K562 (cell line): ENCODE measurements at regions not wholly inside any gene's neighbourhood (a gene's known extent, or its start where the extent isn't known, plus 50 kb on each side); places are given as distances from the start of the nearest gene placed in this dataset.

Experiments used
- CHD1 ChIP-seq: fragments of 200-600 bp; sonication (generic); IDR thresholded peaks from one replicate; pipeline ENCODE4 v1.6.1; 2012; ENCODE audit warnings: mild to moderate bottlenecking, moderate library complexity, low read length, inconsistent platforms
- DACH1 ChIP-seq: fragments of 450-650 bp; IDR thresholded peaks from 2 replicates; pipeline ENCODE4 v1.6.1; 2018; ENCODE audit not compliant: partially characterized antibody
- E2F1 ChIP-seq: sonication (generic); formaldehyde crosslinking; IDR thresholded peaks from 2 replicates; pipeline ENCODE4 v1.8.1; 2023; ENCODE audit warnings: mild to moderate bottlenecking, missing genetic modification reagents, moderate library complexity
- ELF1 ChIP-seq: fragments of 200-800 bp; sonication (Bioruptor generic); IDR thresholded peaks from 2 replicates; pipeline ENCODE4 v1.6.1; 2016; ENCODE audit warnings: missing genetic modification characterization, missing compliant biosample characterization
- ELF4 ChIP-seq: fragments of 450-650 bp; formaldehyde crosslinking; IDR thresholded peaks from 2 replicates; pipeline ENCODE4 v1.4.0; 2022; ENCODE audit warnings: missing genetic modification characterization
- FOXJ3 ChIP-seq: sonication (generic); formaldehyde crosslinking; IDR thresholded peaks from 2 replicates; pipeline ENCODE4 v1.4.0; 2020; ENCODE audit warnings: mild to moderate bottlenecking, missing genetic modification reagents
- GTF3C2 ChIP-seq: IDR thresholded peaks from 3 replicates; pipeline ENCODE4 v1.6.1; 2011; ENCODE audit warnings: borderline replicate concordance, mild to moderate bottlenecking, moderate library complexity; ENCODE audit not compliant: insufficient read length; ENCODE audit errors: extremely low read depth
- LCOR ChIP-seq: sonication (generic); formaldehyde crosslinking; IDR thresholded peaks from 2 replicates; pipeline ENCODE4 v1.8.0; 2022; ENCODE audit warnings: mild to moderate bottlenecking, missing genetic modification reagents
- MECOM ChIP-seq: fragments of 250-450 bp; sonication (Bioruptor Pico); IDR thresholded peaks from 2 replicates; pipeline ENCODE4 v1.8.0; 2022; ENCODE audit warnings: inconsistent platforms
- MED1 ChIP-seq: sonication (generic); formaldehyde crosslinking; IDR thresholded peaks from 2 replicates; pipeline ENCODE4 v1.8.1; 2023; ENCODE audit warnings: missing genetic modification reagents, borderline replicate concordance
- TARDBP ChIP-seq: fragments of 450-650 bp; IDR thresholded peaks from 2 replicates; pipeline ENCODE4 v1.6.1; 2016
- ZBTB40 ChIP-seq, 2 experiments: fragments of 450-650 bp in 1 of 2; sonication (generic) in 1 of 2; formaldehyde crosslinking in 1 of 2; IDR thresholded peaks; 2 replicates each; pipeline versions ENCODE4 v1.7.1 to v1.9.0; 2016 to 2022; ENCODE audit warnings: inconsistent platforms in 1 of 2, mild to moderate bottlenecking in 1 of 2, missing genetic modification reagents in 1 of 2
- ZKSCAN8 ChIP-seq: fragments of 200-800 bp; sonication (Bioruptor generic); IDR thresholded peaks from 2 replicates; pipeline ENCODE4 v1.6.1; 2016; ENCODE audit warnings: missing genetic modification characterization, missing compliant biosample characterization
- ZNF280B ChIP-seq: fragments of 250-450 bp; sonication (Bioruptor Pico); IDR thresholded peaks from 2 replicates; pipeline ENCODE4 v1.5.1; 2021; ENCODE audit warnings: mild to moderate bottlenecking

GRCh38 chr12:116336542-116337065 lies 59.1 kb upstream of the MED13L start (continued):
- TF ChIP-seq ZBTB40 (IDR thresholded peaks at IDR 0.05) (no peak), ZBTB40 (CRISPR knock-in tag; IDR thresholded peaks at IDR 0.05) (no peak), MED1 (no peak), FOXJ3 (CRISPR knock-in tag) (no peak), MECOM (CRISPR knock-in tag) (no peak), DACH1 (peak; percentile 49), LCOR (CRISPR knock-in tag) (no peak), TARDBP (0 out of 2 replicates have a peak, but pooled peaks have one; percentile 41), GTF3C2 (no peak), E2F1 (CRISPR knock-in tag) (no peak), ZKSCAN8 (CRISPR knock-in tag) (no peak), CHD1 (no peak), ELF4 (no peak), ZNF280B (no peak), ELF1 (tag) (no peak)
